ENCODE measurements at regions not wholly inside any gene's neighbourhood (a gene's known extent, or its start where the extent isn't known, plus 50 kb on each side); places are given as distances from the start of the nearest gene placed in this dataset.

- H3K9ac ChIP-seq (ENCODE audit: insufficient read depth in 1 of 2, low read length in 2 of 2): no peak overlapping the region
- 61 to 65% methylated on average over 2 of the region's 2 CpGs for WGBS, 2 donors
- TF ChIP-seq, protein P1, sequence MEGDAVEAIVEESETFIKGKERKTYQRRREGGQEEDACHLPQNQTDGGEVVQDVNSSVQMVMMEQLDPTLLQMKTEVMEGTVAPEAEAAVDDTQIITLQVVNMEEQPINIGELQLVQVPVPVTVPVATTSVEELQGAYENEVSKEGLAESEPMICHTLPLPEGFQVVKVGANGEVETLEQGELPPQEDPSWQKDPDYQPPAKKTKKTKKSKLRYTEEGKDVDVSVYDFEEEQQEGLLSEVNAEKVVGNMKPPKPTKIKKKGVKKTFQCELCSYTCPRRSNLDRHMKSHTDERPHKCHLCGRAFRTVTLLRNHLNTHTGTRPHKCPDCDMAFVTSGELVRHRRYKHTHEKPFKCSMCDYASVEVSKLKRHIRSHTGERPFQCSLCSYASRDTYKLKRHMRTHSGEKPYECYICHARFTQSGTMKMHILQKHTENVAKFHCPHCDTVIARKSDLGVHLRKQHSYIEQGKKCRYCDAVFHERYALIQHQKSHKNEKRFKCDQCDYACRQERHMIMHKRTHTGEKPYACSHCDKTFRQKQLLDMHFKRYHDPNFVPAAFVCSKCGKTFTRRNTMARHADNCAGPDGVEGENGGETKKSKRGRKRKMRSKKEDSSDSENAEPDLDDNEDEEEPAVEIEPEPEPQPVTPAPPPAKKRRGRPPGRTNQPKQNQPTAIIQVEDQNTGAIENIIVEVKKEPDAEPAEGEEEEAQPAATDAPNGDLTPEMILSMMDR (IDR thresholded peaks at IDR 0.05; ENCODE audit: control extremely low read depth, extremely low read depth): no peak
- no peak for DNase-seq
- no peaks in the 10 kb centered on the region for H3K27me3 ChIP-seq (ENCODE audit: control insufficient read depth in 3 of 3, insufficient read depth in 3 of 3, low read length in 2 of 3)
- H3K9me3 ChIP-seq (ENCODE audit: control insufficient read depth in 4 of 4, insufficient read depth in 3 of 4, low read length in 3 of 4): peaks cover 0 to 4% (median 0%) of the 10 kb centered on the region in 4 donors
- H3K27ac ChIP-seq (ENCODE audit: low read depth in 1 of 2, low read length in 1 of 2): no peak overlapping the region
- peaks cover 0 to 44% (median 10%) of the 10 kb centered on the region in 5 donors for H3K4me1 ChIP-seq (ENCODE audit: control insufficient read depth in 5 of 5, insufficient read depth in 5 of 5, low read length in 5 of 5)
- no peak for ATAC-seq (ENCODE audit: insufficient read depth, low FRiP score)
- H3K36me3 ChIP-seq (ENCODE audit: control insufficient read depth in 4 of 4, insufficient read depth in 4 of 4, low read length in 4 of 4): no peaks in the 10 kb centered on the region
- no peak overlapping the region for H3K4me3 ChIP-seq
Measured at GRCh38 chr20:60473211-60473610, 515.0 kb downstream of the CDH26 start.

GRCh38 chr20:60474385-60474910 lies 516.2 kb downstream of the CDH26 start:
- H3K9me3 ChIP-seq (ENCODE audit: control insufficient read depth in 4 of 4, insufficient read depth in 3 of 4, low read length in 3 of 4): peaks cover 0 to 4% (median 0%) of the 10 kb centered on the region in 4 donors
- peak in 1 of 3 donors; percentile 32 for DNase-seq
- no peaks in the 10 kb centered on the region for H3K27me3 ChIP-seq (ENCODE audit: control insufficient read depth in 3 of 3, insufficient read depth in 3 of 3, low read length in 2 of 3)
- WGBS, 2 donors: 68 to 72% methylated on average over 8 of the region's 8 CpGs
- no peaks in the 10 kb centered on the region for H3K36me3 ChIP-seq (ENCODE audit: control insufficient read depth in 4 of 4, insufficient read depth in 4 of 4, low read length in 4 of 4)
- H3K9ac ChIP-seq (ENCODE audit: insufficient read depth in 1 of 2, low read length in 2 of 2): no peak overlapping the region
- ATAC-seq (ENCODE audit: insufficient read depth, low FRiP score): no peak
- no peak overlapping the region for H3K27ac ChIP-seq (ENCODE audit: low read depth in 1 of 2, low read length in 1 of 2)
- no peak overlapping the region for H3K4me3 ChIP-seq
- TF ChIP-seq, protein P1 (IDR thresholded peaks at IDR 0.05; ENCODE audit: control extremely low read depth, extremely low read depth): no peak
- peaks cover 0 to 53% (median 10%) of the 10 kb centered on the region in 5 donors for H3K4me1 ChIP-seq (ENCODE audit: control insufficient read depth in 5 of 5, insufficient read depth in 5 of 5, low read length in 5 of 5)

- H3K9me3 ChIP-seq (ENCODE audit: control insufficient read depth in 4 of 4, insufficient read depth in 3 of 4, low read length in 3 of 4): no peaks in the 10 kb centered on the region
- no peak overlapping the region for H3K4me3 ChIP-seq
- 83 to 87% methylated on average over 7 of the region's 7 CpGs for WGBS, 2 donors
- TF ChIP-seq, protein P1 (IDR thresholded peaks at IDR 0.05; ENCODE audit: control extremely low read depth, extremely low read depth): no peak
- H3K27me3 ChIP-seq (ENCODE audit: control insufficient read depth in 3 of 3, insufficient read depth in 3 of 3, low read length in 2 of 3): no peaks in the 10 kb centered on the region
- H3K9ac ChIP-seq (ENCODE audit: insufficient read depth in 1 of 2, low read length in 2 of 2): no peak overlapping the region
- H3K27ac ChIP-seq (ENCODE audit: low read depth in 1 of 2, low read length in 1 of 2): no peak overlapping the region
- peaks cover 0 to 57% (median 14%) of the 10 kb centered on the region in 5 donors for H3K4me1 ChIP-seq (ENCODE audit: control insufficient read depth in 5 of 5, insufficient read depth in 5 of 5, low read length in 5 of 5)
- DNase-seq (peak; percentile 61 to 91 (median 90)), ATAC-seq (ENCODE audit: insufficient read depth, low FRiP score) (no peak)
- H3K36me3 ChIP-seq (ENCODE audit: control insufficient read depth in 4 of 4, insufficient read depth in 4 of 4, low read length in 4 of 4): no peaks in the 10 kb centered on the region
Measured at GRCh38 chr20:60476045-60476444, 517.8 kb downstream of the CDH26 start.

GRCh38 chr20:60477958-60478357 lies 519.7 kb downstream of the CDH26 start:
- H3K4me1 ChIP-seq (ENCODE audit: control insufficient read depth in 5 of 5, insufficient read depth in 5 of 5, low read length in 5 of 5): peaks cover 0 to 74% (median 14%) of the 10 kb centered on the region in 5 donors
- no peaks in the 10 kb centered on the region for H3K36me3 ChIP-seq (ENCODE audit: control insufficient read depth in 4 of 4, insufficient read depth in 4 of 4, low read length in 4 of 4)
- H3K9me3 ChIP-seq (ENCODE audit: control insufficient read depth in 4 of 4, insufficient read depth in 3 of 4, low read length in 3 of 4): no peaks in the 10 kb centered on the region
- no peak overlapping the region for H3K27ac ChIP-seq (ENCODE audit: low read depth in 1 of 2, low read length in 1 of 2)
- no peaks in the 10 kb centered on the region for H3K27me3 ChIP-seq (ENCODE audit: control insufficient read depth in 3 of 3, insufficient read depth in 3 of 3, low read length in 2 of 3)
- H3K9ac ChIP-seq (ENCODE audit: insufficient read depth in 1 of 2, low read length in 2 of 2): no peak overlapping the region
- no peak overlapping the region for H3K4me3 ChIP-seq
- no peak for ATAC-seq (ENCODE audit: insufficient read depth, low FRiP score)
- TF ChIP-seq, protein P1 (IDR thresholded peaks at IDR 0.05; ENCODE audit: control extremely low read depth, extremely low read depth): no peak
- peak; percentile 67 to 84 (median 83) for DNase-seq
- WGBS, 2 donors: 22 to 29% methylated on average over 11 of the region's 11 CpGs

Measured in lung (tissue), 11 donors.